ENCODE measurements at regions not wholly inside any gene's neighbourhood (a gene's known extent, or its start where the extent isn't known, plus 50 kb on each side); places are given as distances from the start of the nearest gene placed in this dataset.

DNA sequence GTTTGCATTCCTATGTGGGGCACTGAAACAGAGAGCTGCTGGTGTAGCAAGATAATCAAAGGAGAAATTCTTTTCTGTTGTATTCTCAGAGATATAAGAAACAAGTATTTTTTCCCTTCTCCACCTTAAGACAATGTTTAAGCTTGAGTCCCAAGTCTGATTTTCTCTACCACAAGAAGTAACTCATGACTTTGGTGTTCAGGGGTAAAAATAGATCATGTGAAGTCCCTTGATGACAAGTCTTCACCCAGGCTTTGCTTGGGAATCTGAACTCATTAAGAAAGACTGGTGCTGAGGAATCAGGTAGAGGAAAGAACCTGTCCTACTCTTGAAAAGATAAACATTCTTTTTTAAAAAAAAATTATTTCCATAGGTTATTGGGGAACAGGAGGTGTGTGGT, 205.6 kb downstream of the ALDH8A1 start:
- TF ChIP-seq, protein P1, sequence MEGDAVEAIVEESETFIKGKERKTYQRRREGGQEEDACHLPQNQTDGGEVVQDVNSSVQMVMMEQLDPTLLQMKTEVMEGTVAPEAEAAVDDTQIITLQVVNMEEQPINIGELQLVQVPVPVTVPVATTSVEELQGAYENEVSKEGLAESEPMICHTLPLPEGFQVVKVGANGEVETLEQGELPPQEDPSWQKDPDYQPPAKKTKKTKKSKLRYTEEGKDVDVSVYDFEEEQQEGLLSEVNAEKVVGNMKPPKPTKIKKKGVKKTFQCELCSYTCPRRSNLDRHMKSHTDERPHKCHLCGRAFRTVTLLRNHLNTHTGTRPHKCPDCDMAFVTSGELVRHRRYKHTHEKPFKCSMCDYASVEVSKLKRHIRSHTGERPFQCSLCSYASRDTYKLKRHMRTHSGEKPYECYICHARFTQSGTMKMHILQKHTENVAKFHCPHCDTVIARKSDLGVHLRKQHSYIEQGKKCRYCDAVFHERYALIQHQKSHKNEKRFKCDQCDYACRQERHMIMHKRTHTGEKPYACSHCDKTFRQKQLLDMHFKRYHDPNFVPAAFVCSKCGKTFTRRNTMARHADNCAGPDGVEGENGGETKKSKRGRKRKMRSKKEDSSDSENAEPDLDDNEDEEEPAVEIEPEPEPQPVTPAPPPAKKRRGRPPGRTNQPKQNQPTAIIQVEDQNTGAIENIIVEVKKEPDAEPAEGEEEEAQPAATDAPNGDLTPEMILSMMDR (conservative IDR thresholded peaks at IDR 0.05) = no peak
- TF ChIP-seq ZFX (IDR thresholded peaks at IDR 0.05) = no peak
